ENCODE measurements at regions not wholly inside any gene's neighbourhood (a gene's known extent, or its start where the extent isn't known, plus 50 kb on each side); places are given as distances from the start of the nearest gene placed in this dataset.

GRCh38 chr2:217409949-217410680 is 550.3 kb upstream of the TNP1 start:
- Mint-ChIP-seq H3K4me1 (ENCODE audit: unreplicated experiment) (peaks cover 18% of the 10 kb centered on the region), H3K27ac (ENCODE audit: unreplicated experiment) (no peak overlapping the region), H3K36me3 (ENCODE audit: low read depth, unreplicated experiment) (no peaks in the 10 kb centered on the region), H3K4me3 (ENCODE audit: unreplicated experiment) (no peak overlapping the region), H3K27me3 (ENCODE audit: unreplicated experiment) (no peaks in the 10 kb centered on the region), H3K9me3 (ENCODE audit: unreplicated experiment) (no peaks in the 10 kb centered on the region)
- no peak for TF ChIP-seq CTCF (IDR thresholded peaks at IDR 0.05; ENCODE audit: unreplicated experiment)
- DNase-seq (ENCODE audit: low spot score), result no peak

GRCh38 chr2:217407362-217407761 is 547.5 kb upstream of the TNP1 start:
- H3K9me3 Mint-ChIP-seq (ENCODE audit: unreplicated experiment), result no peaks in the 10 kb centered on the region
- no peak overlapping the region for H3K4me3 Mint-ChIP-seq (ENCODE audit: unreplicated experiment)
- DNase-seq (ENCODE audit: low spot score), result no peak
- H3K4me1 Mint-ChIP-seq (ENCODE audit: unreplicated experiment), result peaks cover 18% of the 10 kb centered on the region
- TF ChIP-seq CTCF (IDR thresholded peaks at IDR 0.05; ENCODE audit: unreplicated experiment), result no peak
- peaks cover 2% of the 10 kb centered on the region for H3K36me3 Mint-ChIP-seq (ENCODE audit: low read depth, unreplicated experiment)
- H3K27me3 Mint-ChIP-seq (ENCODE audit: unreplicated experiment), result no peaks in the 10 kb centered on the region
- H3K27ac Mint-ChIP-seq (ENCODE audit: unreplicated experiment), result no peak overlapping the region

- no peak for DNase-seq (ENCODE audit: low spot score)
- H3K4me3 Mint-ChIP-seq (ENCODE audit: unreplicated experiment), result no peak overlapping the region
- peaks cover 17% of the 10 kb centered on the region for H3K4me1 Mint-ChIP-seq (ENCODE audit: unreplicated experiment)
- H3K27ac Mint-ChIP-seq (ENCODE audit: unreplicated experiment), result no peak overlapping the region
- peaks cover 3% of the 10 kb centered on the region for H3K27me3 Mint-ChIP-seq (ENCODE audit: unreplicated experiment)
- TF ChIP-seq CTCF (IDR thresholded peaks at IDR 0.05; ENCODE audit: unreplicated experiment), result no peak
- peaks cover 11% of the 10 kb centered on the region for H3K36me3 Mint-ChIP-seq (ENCODE audit: low read depth, unreplicated experiment)
- H3K9me3 Mint-ChIP-seq (ENCODE audit: unreplicated experiment), result no peaks in the 10 kb centered on the region
Observed at GRCh38 chr2:217404236-217404760, 544.4 kb upstream of the TNP1 start.

GRCh38 chr2:217402761-217403383 is 543.0 kb upstream of the TNP1 start:
- DNase-seq (ENCODE audit: low spot score), result no peak

More at GRCh38 chr2:217402761-217403383, 543.0 kb upstream of the TNP1 start:
- no peak for TF ChIP-seq CTCF (IDR thresholded peaks at IDR 0.05; ENCODE audit: unreplicated experiment)
- no peaks in the 10 kb centered on the region for H3K9me3 Mint-ChIP-seq (ENCODE audit: unreplicated experiment)
- H3K27me3 Mint-ChIP-seq (ENCODE audit: unreplicated experiment), result peaks cover 3% of the 10 kb centered on the region
- peaks cover 29% of the 10 kb centered on the region for H3K4me1 Mint-ChIP-seq (ENCODE audit: unreplicated experiment)
- H3K27ac Mint-ChIP-seq (ENCODE audit: unreplicated experiment), result no peak overlapping the region
- H3K4me3 Mint-ChIP-seq (ENCODE audit: unreplicated experiment), result no peak overlapping the region
- H3K36me3 Mint-ChIP-seq (ENCODE audit: low read depth, unreplicated experiment), result peaks cover 11% of the 10 kb centered on the region
